ENCODE measurements at regions not wholly inside any gene's neighbourhood (a gene's known extent, or its start where the extent isn't known, plus 50 kb on each side); places are given as distances from the start of the nearest gene placed in this dataset.

- no peak overlapping the region for H3K4me3 ChIP-seq (ENCODE audit: low read depth, low read length)
- no peaks in the 10 kb centered on the region for H3K36me3 ChIP-seq
- no peaks in the 10 kb centered on the region for H3K9me3 ChIP-seq
- no peaks in the 10 kb centered on the region for H3K4me1 ChIP-seq
- no peak for DNase-seq
- TF ChIP-seq CTCF (IDR thresholded peaks at IDR 0.05; ENCODE audit: low read depth, low read length) = no peak
- no peaks in the 10 kb centered on the region for H3K27me3 ChIP-seq
Observed at GRCh38 chr9:89866701-89867100, 261.9 kb downstream of the GADD45G start.

- Histone ChIP-seq H3K27me3 (no peaks in the 10 kb centered on the region), H3K9me3 (no peaks in the 10 kb centered on the region), H3K4me3 (ENCODE audit: low read depth, low read length) (no peak overlapping the region), H3K36me3 (no peaks in the 10 kb centered on the region), H3K4me1 (no peaks in the 10 kb centered on the region)
- no peak for DNase-seq
- TF ChIP-seq CTCF (IDR thresholded peaks at IDR 0.05; ENCODE audit: low read depth, low read length) = no peak
Observed at GRCh38 chr9:89868100-89868499, 263.3 kb downstream of the GADD45G start.

GRCh38 chr9:89869793-89870580, 265.2 kb downstream of the GADD45G start:
- Histone ChIP-seq H3K36me3 (no peaks in the 10 kb centered on the region), H3K27me3 (no peaks in the 10 kb centered on the region), H3K9me3 (no peaks in the 10 kb centered on the region), H3K4me1 (no peaks in the 10 kb centered on the region), H3K4me3 (ENCODE audit: low read depth, low read length) (no peak overlapping the region)
- DNase-seq = no peak
- TF ChIP-seq CTCF (IDR thresholded peaks at IDR 0.05; ENCODE audit: low read depth, low read length) = 0 out of 2 replicates have a peak, but pooled peaks have one; percentile 3

- DNase-seq = no peak
- H3K36me3 ChIP-seq = no peaks in the 10 kb centered on the region
- H3K9me3 ChIP-seq = no peaks in the 10 kb centered on the region
- no peaks in the 10 kb centered on the region for H3K27me3 ChIP-seq
- TF ChIP-seq CTCF (IDR thresholded peaks at IDR 0.05; ENCODE audit: low read depth, low read length) = no peak
- no peak overlapping the region for H3K4me3 ChIP-seq (ENCODE audit: low read depth, low read length)
- no peaks in the 10 kb centered on the region for H3K4me1 ChIP-seq
Observed at GRCh38 chr9:89871871-89872331, 267.1 kb downstream of the GADD45G start.

GRCh38 chr9:89872426-89872912, 267.7 kb downstream of the GADD45G start:
- Histone ChIP-seq H3K9me3 (no peaks in the 10 kb centered on the region), H3K4me1 (no peaks in the 10 kb centered on the region), H3K4me3 (ENCODE audit: low read depth, low read length) (no peak overlapping the region), H3K36me3 (no peaks in the 10 kb centered on the region), H3K27me3 (no peaks in the 10 kb centered on the region)
- TF ChIP-seq CTCF (IDR thresholded peaks at IDR 0.05; ENCODE audit: low read depth, low read length) = no peak
- DNase-seq = no peak
